GM21786 (cell line): ENCODE measurements at regions not wholly inside any gene's neighbourhood (a gene's known extent, or its start where the extent isn't known, plus 50 kb on each side); places are given as distances from the start of the nearest gene placed in this dataset.
"Not testable (repeated sequence)": the region's sequence is repeated elsewhere in the genome, so short reads cannot be mapped to it uniquely, and the experiment has no call there.

Source experiments
- ATAC-seq: cut with Tn5 transposase; IDR thresholded peaks from one replicate; pipeline ENCODE4 v1.9.1; 2021; ENCODE audit not compliant: unreplicated experiment

- ATAC-seq, result no peak
Measured at GRCh38 chr12:19763488-19763887, 324.2 kb downstream of the AEBP2 start.

GRCh38 chr12:19764408-19764807 is 325.1 kb downstream of the AEBP2 start:
- no peak for ATAC-seq

DNA sequence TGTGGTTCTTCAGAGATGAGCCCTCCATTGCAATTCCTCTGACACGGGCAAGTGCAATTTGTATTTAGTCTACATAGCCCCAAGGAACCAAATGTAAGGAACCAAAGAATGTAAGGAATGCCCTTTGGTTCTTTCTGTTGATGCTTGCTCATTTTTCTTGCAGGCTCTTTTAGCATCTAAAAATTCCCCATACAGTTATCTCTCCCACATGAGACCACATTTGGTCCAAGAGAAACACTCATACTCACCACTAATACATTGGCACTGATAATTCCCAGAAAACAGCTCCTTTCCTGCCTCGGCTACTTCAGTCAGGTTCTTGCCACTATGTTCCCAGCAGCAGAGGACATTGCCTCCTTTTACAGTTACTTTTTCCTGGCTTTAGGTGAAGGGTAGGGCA is 332.6 kb downstream of the AEBP2 start:
- no peak for ATAC-seq

DNA sequence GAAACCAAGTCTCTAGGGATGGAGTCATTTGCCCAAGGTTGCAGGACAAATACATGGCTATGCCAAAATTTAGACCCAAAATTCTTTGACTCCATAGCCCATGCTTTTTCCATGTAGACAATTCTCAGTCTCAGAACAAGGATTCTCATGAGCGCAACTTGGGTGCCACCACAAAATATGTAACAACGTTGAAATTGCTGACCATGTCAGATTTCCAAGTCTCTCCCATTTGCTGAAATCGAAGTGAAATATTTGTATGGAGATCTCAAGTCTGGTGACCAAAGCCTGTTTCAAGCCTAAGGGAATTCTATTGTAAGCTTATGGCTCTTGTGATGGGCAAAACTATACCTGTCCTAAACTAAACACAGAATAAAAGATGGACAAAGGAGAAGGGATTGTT is 333.5 kb downstream of the AEBP2 start:
- no peak for ATAC-seq

GRCh38 chr12:19775241-19775640 is 335.9 kb downstream of the AEBP2 start:
- ATAC-seq, result no peak

DNA sequence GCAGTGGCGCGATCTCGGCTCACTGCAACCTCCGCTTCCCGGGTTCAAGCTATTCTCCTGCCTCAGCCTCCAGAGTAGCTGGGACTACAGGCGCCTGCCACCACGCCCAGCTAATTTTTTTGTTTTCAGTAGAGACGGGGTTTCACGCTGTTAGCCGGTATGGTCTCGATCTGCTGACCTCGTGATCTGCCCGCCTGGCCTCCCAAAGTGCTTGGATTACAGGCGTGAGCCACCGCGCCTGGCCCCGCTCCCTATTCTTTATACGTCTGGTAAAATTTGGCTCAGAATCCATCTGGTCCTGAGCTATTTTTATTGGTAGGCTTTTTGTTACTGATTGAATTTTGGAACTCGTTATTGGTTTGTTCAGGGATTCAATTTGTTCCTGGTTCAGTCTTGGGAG is 336.7 kb downstream of the AEBP2 start:
- ATAC-seq, result not testable (repeated sequence)

DNA sequence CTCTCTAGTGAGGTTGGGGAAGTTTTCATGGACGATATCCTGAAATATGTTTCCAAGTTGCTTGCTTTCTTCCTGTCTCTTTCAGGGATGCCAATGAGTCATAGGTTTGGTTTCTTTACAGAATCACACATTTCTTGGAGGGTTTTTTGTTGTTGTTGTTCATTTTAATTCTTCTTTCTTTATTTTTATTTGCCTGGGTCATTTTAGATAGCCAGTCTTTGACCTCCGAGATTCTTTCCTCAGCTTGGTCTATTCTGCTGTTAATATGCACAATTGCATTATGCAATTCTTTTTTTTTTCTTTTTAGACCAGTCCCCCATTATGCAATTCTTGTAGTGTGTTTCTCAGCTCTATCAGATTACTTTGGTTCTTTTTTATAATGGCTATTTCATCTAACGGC is 338.9 kb downstream of the AEBP2 start:
- ATAC-seq, result no peak

- ATAC-seq, result no peak
Measured at GRCh38 chr12:19778797-19779196, 339.5 kb downstream of the AEBP2 start.

GRCh38 chr12:19779395-19780056 is 340.2 kb downstream of the AEBP2 start:
- ATAC-seq, result no peak

- ATAC-seq, result no peak
Measured at GRCh38 chr12:19780460-19780859, 341.2 kb downstream of the AEBP2 start.

- no peak for ATAC-seq
Measured at GRCh38 chr12:19783547-19784444, 344.5 kb downstream of the AEBP2 start.

- no peak for ATAC-seq
Measured at GRCh38 chr12:19792028-19792427, 352.7 kb downstream of the AEBP2 start.

- ATAC-seq, result no peak
Measured at GRCh38 chr12:19794116-19794515, 354.8 kb downstream of the AEBP2 start.

DNA sequence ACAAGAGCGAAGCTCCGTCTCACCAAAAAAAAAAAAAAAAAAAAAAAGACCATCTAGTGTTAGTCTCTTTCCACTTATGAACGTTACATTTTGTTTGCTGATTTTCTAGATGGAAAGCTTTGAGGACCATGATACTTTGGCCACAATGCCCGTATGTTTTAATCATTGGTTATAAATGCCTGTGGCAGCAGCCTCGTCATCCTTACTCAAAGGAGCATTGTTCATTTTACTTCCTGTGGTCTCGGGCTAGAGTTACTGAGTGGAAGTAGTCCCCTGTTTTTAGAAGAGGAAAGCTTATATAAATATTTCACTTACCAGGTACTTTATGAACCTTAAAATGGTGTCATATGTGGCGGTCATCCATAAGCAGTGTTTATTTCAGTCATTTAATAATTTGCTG is 359.9 kb downstream of the AEBP2 start:
- no peak for ATAC-seq

DNA sequence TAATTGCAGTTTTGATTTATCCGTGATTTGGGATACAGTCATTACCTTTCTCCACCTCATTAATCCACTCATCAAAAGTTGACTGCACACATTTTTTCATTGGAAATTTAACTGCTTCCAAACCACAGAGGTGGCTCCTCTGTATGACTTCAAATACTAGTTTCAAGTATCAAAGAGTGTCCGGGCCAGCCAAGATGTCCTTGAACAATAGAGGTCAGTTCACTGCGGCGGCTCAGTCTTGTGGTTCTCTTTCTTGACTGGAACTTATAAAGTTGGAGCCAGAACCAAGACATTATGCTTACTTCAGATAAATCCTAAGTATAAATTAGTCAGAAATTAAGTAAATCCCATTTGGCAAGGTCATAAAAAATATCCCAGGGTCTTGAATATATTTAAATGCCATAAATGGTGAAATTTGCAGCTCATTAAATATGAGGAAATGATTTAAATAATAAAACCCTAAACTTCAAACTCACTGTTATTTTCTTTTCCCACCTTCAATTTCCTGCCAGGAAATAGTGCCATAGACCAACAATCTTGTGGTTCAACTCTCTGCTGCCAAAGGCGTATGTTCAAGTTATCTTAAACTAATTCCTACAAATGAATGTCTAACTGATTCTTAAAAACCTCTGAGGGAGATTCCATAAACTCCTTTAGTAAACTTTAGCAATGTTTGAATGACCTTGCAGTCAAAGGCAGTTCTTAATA is 360.8 kb downstream of the AEBP2 start:
- ATAC-seq, result no peak

GRCh38 chr12:19800884-19801283 is 361.6 kb downstream of the AEBP2 start:
- no peak for ATAC-seq

GRCh38 chr12:19801941-19802340 is 362.6 kb downstream of the AEBP2 start:
- no peak for ATAC-seq

- no peak for ATAC-seq
Measured at GRCh38 chr12:19802915-19803314, 363.6 kb downstream of the AEBP2 start.

DNA sequence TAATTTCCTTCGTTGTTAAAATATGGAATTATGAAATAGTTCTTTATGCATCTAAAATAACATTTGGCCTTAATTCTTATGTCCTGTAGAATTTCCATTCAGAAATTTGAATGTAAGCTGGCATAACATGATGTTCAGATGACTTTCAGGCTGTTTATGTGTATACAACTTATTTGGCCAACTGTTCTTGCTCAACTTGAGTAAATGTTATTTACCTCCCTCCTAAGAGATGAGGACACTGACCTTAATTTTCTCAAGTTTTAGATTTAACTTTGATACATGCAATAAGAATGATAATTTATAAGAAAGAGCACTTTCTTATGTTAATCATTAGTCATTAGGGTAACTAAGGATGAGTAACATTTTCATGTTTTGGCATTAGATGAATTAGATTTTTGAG is 365.4 kb downstream of the AEBP2 start:
- no peak for ATAC-seq

DNA sequence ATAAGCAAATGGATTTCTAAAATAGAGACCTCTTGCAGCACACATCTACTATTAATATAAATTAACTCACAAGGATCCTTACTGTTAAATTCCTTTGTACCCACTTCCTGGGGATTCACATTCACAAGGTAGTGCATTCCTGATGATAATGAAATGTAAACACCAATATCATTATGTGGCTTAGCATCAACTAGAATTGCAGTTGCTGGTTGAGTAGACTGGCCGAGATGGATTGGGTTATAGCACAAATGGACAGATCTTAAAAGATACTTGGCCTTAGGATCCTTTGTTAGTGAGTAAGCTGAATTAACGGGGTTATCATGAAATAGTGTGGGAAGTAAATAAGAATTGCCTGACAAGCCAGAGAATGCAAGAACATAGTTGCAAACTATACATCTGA is 369.1 kb downstream of the AEBP2 start:
- ATAC-seq, result no peak

DNA sequence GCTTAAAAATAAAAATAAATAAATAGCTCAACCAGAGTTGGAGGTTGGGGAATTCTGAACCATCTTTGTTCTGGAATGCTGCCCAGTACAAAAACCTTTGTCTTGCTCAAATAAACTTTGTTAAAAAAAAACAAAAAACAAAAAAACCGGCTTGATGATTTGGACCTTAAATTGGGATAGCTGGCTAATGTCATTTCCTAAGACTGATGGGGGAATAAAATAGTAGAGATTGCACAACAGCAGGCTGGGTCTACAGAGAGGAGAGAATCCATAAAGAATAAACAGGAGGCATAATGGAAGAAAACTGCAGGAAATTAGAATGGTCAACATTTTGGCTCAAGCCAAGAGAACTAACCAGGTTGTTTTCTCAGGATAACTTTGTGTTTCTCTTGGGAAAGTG is 370.9 kb downstream of the AEBP2 start:
- no peak for ATAC-seq

GRCh38 chr12:19811922-19812321 is 372.6 kb downstream of the AEBP2 start:
- ATAC-seq, result no peak
